Caco-2 (cell line): ENCODE measurements at regions not wholly inside any gene's neighbourhood (a gene's known extent, or its start where the extent isn't known, plus 50 kb on each side); places are given as distances from the start of the nearest gene placed in this dataset.

Source experiments
- BruUV-seq: library from RNA; stranded (reverse); fragments of 400-500 nt; replicated peaks from 2 replicates; lab custom pipeline; 2021; lab: Mats Ljungman, UMichigan
- CTCF ChIA-PET: fragments of 300-600 bp; sonication (Branson Sonifier 250); formaldehyde crosslinking; loops from one replicate; lab custom pipeline; 2022; ENCODE audit warnings: antibody characterized with exemption; lab: Charles Lee
- POLR2A ChIA-PET: fragments of 300-600 bp; sonication (Branson Sonifier 250); formaldehyde crosslinking; loops from one replicate; lab custom pipeline; 2022; ENCODE audit warnings: antibody characterized with exemption; lab: Charles Lee
- DNase-seq, 2 experiments: peaks; one replicate each; pipeline versions ENCODE4 v3.0.0 to v3.0.0-alpha.2; 2020 to 2022
- H3K27me3 ChIP-seq: replicated peaks from 2 replicates; pipeline ENCODE4 v1.6.0; 2011; ENCODE audit warnings: low read length; ENCODE audit not compliant: control insufficient read depth, insufficient read depth
- H3K36me3 ChIP-seq: 2 replicates; pipeline ENCODE4 v1.5.1; 2011; ENCODE audit warnings: low read length; ENCODE audit not compliant: control insufficient read depth, insufficient read depth
- H3K4me1 ChIP-seq: fragments of 250-450 bp; sonication (Bioruptor Pico); 2 replicates; pipeline ENCODE4 v1.5.1; 2020; ENCODE audit warnings: mild to moderate bottlenecking
- H3K4me3 ChIP-seq: 2 replicates; pipeline ENCODE4 v1.5.1; 2011; ENCODE audit warnings: low read depth, mild to moderate bottlenecking, control low read depth, low read length
- H3K9me3 ChIP-seq: fragments of 250-450 bp; sonication (Bioruptor Pico); 2 replicates; pipeline ENCODE4 v1.5.1; 2020; ENCODE audit warnings: mild to moderate bottlenecking, moderate library complexity
- H3K27ac Mint-ChIP-seq: one replicate; pipeline ENCODE4 v1.8.0; 2022; ENCODE audit warnings: mixed read lengths; ENCODE audit not compliant: unreplicated experiment
- H3K27me3 Mint-ChIP-seq: one replicate; pipeline ENCODE4 v1.8.0; 2022; ENCODE audit warnings: mixed read lengths; ENCODE audit not compliant: insufficient read depth, unreplicated experiment
- H3K36me3 Mint-ChIP-seq: one replicate; pipeline ENCODE4 v1.8.0; 2022; ENCODE audit warnings: mild to moderate bottlenecking, mixed read lengths; ENCODE audit not compliant: insufficient read depth, unreplicated experiment
- H3K4me1 Mint-ChIP-seq: one replicate; pipeline ENCODE4 v1.8.0; 2022; ENCODE audit warnings: low read depth, mixed read lengths; ENCODE audit not compliant: unreplicated experiment
- H3K4me3 Mint-ChIP-seq: one replicate; pipeline ENCODE4 v1.8.0; 2022; ENCODE audit warnings: mild to moderate bottlenecking, moderate library complexity, mixed read lengths; ENCODE audit not compliant: unreplicated experiment
- H3K9me3 Mint-ChIP-seq: one replicate; pipeline ENCODE4 v1.8.0; 2022; ENCODE audit warnings: mixed read lengths; ENCODE audit not compliant: unreplicated experiment
- CTCF ChIP-seq, 2 experiments: fragments of 200-600 bp in 1 of 2; IDR thresholded peaks; 1 replicate in 1 of 2; 2 replicates in 1 of 2; pipeline versions ENCODE4 v1.5.1 to v1.8.0; 2011 to 2022; ENCODE audit warnings: antibody characterized with exemption in 1 of 2, control low read depth in 1 of 2, inconsistent platforms in 1 of 2, low read depth in 1 of 2, low read length in 1 of 2, mild to moderate bottlenecking in 1 of 2, moderate library complexity in 1 of 2; ENCODE audit not compliant: insufficient read depth in 1 of 2, severe bottlenecking in 1 of 2, unreplicated experiment in 1 of 2
- intact Hi-C: fragments of 100-400 bp; cut with micrococcal nuclease; formaldehyde crosslinking; loops from one replicate; pipeline ENCODE4 v1.10.0; 2022; ENCODE audit not compliant: unreplicated experiment

GRCh38 chr10:91135113-91135512 is 85.3 kb upstream of the PCGF5 start:
- H3K27me3 ChIP-seq: no peaks in the 10 kb centered on the region
- H3K4me1 ChIP-seq: no peaks in the 10 kb centered on the region
- no peak for DNase-seq
- H3K36me3 ChIP-seq: no peaks in the 10 kb centered on the region
- Mint-ChIP-seq H3K27me3 (peaks cover 9% of the 10 kb centered on the region), H3K9me3 (no peaks in the 10 kb centered on the region), H3K36me3 (no peaks in the 10 kb centered on the region), H3K4me1 (no peaks in the 10 kb centered on the region), H3K27ac (no peak overlapping the region), H3K4me3 (no peak overlapping the region)
- H3K4me3 ChIP-seq: no peak overlapping the region
- TF ChIP-seq CTCF (IDR thresholded peaks at IDR 0.05; ENCODE audit: insufficient read depth in 1 of 2, low read depth in 1 of 2, low read length in 1 of 2, severe bottlenecking in 1 of 2, unreplicated experiment in 1 of 2): no peak
- ChIA-PET POLR2A (no interaction called here), CTCF (no interaction called here)
- no TSS peak for BruUV-seq
- no peaks in the 10 kb centered on the region for H3K9me3 ChIP-seq
- intact Hi-C loops: no loop called here

- POLR2A ChIA-PET: no interaction called here
- Mint-ChIP-seq H3K27me3 (peaks cover 9% of the 10 kb centered on the region), H3K9me3 (no peaks in the 10 kb centered on the region), H3K4me1 (no peaks in the 10 kb centered on the region), H3K27ac (no peak overlapping the region), H3K36me3 (no peaks in the 10 kb centered on the region), H3K4me3 (no peak overlapping the region)
- no peaks in the 10 kb centered on the region for H3K27me3 ChIP-seq
- no peaks in the 10 kb centered on the region for H3K36me3 ChIP-seq
- H3K4me1 ChIP-seq: no peaks in the 10 kb centered on the region
- DNase-seq: no peak
- CTCF ChIA-PET: no interaction called here
- H3K4me3 ChIP-seq: no peak overlapping the region
- H3K9me3 ChIP-seq: no peaks in the 10 kb centered on the region
- BruUV-seq: no TSS peak
- TF ChIP-seq CTCF (IDR thresholded peaks at IDR 0.05; ENCODE audit: insufficient read depth in 1 of 2, low read depth in 1 of 2, low read length in 1 of 2, severe bottlenecking in 1 of 2, unreplicated experiment in 1 of 2): no peak
- intact Hi-C loops: no loop called here
These were observed 83.3 kb upstream of the PCGF5 start for GRCh38 chr10:91137011-91137643.

- intact Hi-C loops: no loop called here
- no peaks in the 10 kb centered on the region for H3K9me3 ChIP-seq
- no peaks in the 10 kb centered on the region for H3K9me3 Mint-ChIP-seq
- DNase-seq: no peak
- POLR2A ChIA-PET: no interaction called here
- H3K4me1 Mint-ChIP-seq: no peaks in the 10 kb centered on the region
- H3K27ac Mint-ChIP-seq: no peak overlapping the region
- TF ChIP-seq CTCF (IDR thresholded peaks at IDR 0.05; ENCODE audit: insufficient read depth in 1 of 2, low read depth in 1 of 2, low read length in 1 of 2, severe bottlenecking in 1 of 2, unreplicated experiment in 1 of 2): no peak
- H3K27me3 ChIP-seq: no peaks in the 10 kb centered on the region
- no TSS peak for BruUV-seq
- no peak overlapping the region for H3K4me3 ChIP-seq
- no peaks in the 10 kb centered on the region for H3K36me3 Mint-ChIP-seq
- peaks cover 7% of the 10 kb centered on the region for H3K27me3 Mint-ChIP-seq
- H3K4me3 Mint-ChIP-seq: no peak overlapping the region
- CTCF ChIA-PET: no interaction called here
- no peaks in the 10 kb centered on the region for H3K36me3 ChIP-seq
- H3K4me1 ChIP-seq: no peaks in the 10 kb centered on the region
These were observed 82.6 kb upstream of the PCGF5 start for GRCh38 chr10:91137822-91138221.
